SK-N-SH (cell line): ENCODE measurements at regions not wholly inside any gene's neighbourhood (a gene's known extent, or its start where the extent isn't known, plus 50 kb on each side); places are given as distances from the start of the nearest gene placed in this dataset.

Experiments
- CTCF ChIA-PET: fragments of 300-600, 350-600 bp; formaldehyde crosslinking; extraction: SDS; loops from one replicate; lab custom pipeline; 2021; lab: Yijun Ruan, JAX
- POLR2A ChIA-PET: fragments of 350-600 bp; sonication (Branson Sonifier 250); formaldehyde crosslinking; extraction: SDS; loops from one replicate; lab custom pipeline; 2020; ENCODE audit warnings: antibody characterized with exemption, inconsistent platforms; lab: Yijun Ruan, JAX
- DNase-seq: peaks from one replicate; pipeline ENCODE4 v3.0.0; 2012
- H2AFZ ChIP-seq: fragments of 200-600 bp; sonication (generic); 2 replicates; pipeline ENCODE4 v1.8.1; 2016; ENCODE audit warnings: antibody characterized with exemption, mild to moderate bottlenecking, low read depth
- H3F3A ChIP-seq: fragments of 200-600 bp; sonication (generic); replicated peaks from 2 replicates; pipeline ENCODE3; 2016; ENCODE audit warnings: antibody characterized with exemption, mild to moderate bottlenecking; ENCODE audit not compliant: insufficient read depth
- H3K27ac ChIP-seq, 2 experiments: fragments of 200-500 bp in 1 of 2; fragments of 200-600 bp in 1 of 2; sonication (Bioruptor generic) in 1 of 2; sonication (generic), shearing (Covaris generic) in 1 of 2; 2 replicates each; pipeline versions ENCODE4 v1.5.1 to v1.6.1; 2014 to 2016; ENCODE audit warnings: low read depth in 2 of 2, inconsistent platforms in 1 of 2, low read length in 1 of 2, mild to moderate bottlenecking in 1 of 2, mixed read lengths in 1 of 2
- H3K27me3 ChIP-seq: fragments of 200-600 bp; sonication (generic), shearing (Covaris generic); 2 replicates; pipeline ENCODE4 v1.6.1; 2016; ENCODE audit warnings: mixed run types; ENCODE audit not compliant: insufficient read depth
- H3K36me3 ChIP-seq, 2 experiments: fragments of 200-500 bp in 1 of 2; fragments of 200-600 bp in 1 of 2; sonication (Bioruptor generic) in 1 of 2; sonication (generic) in 1 of 2; replicated peaks in 1 of 2; 2 replicates each; pipeline versions ENCODE3 to v1.5.1; 2014 to 2016; ENCODE audit warnings: low read length in 1 of 2, mild to moderate bottlenecking in 1 of 2; ENCODE audit not compliant: insufficient read depth in 2 of 2, control insufficient read depth in 1 of 2
- H3K4me1 ChIP-seq, 2 experiments: fragments of 200-500 bp in 1 of 2; fragments of 200-600 bp in 1 of 2; sonication (Bioruptor generic) in 1 of 2; sonication (generic), shearing (Covaris generic) in 1 of 2; 2 replicates each; pipeline versions ENCODE4 v1.5.1 to v1.6.1; 2014 to 2016; ENCODE audit warnings: low read depth in 1 of 2, low read length in 1 of 2, mixed run types in 1 of 2; ENCODE audit not compliant: insufficient read depth in 2 of 2, control insufficient read depth in 1 of 2
- H3K4me2 ChIP-seq: fragments of 200-600 bp; sonication (generic), shearing (Covaris generic); 2 replicates; pipeline ENCODE4 v1.6.1; 2017; ENCODE audit warnings: mixed run types
- H3K4me3 ChIP-seq, 2 experiments: fragments of 200-500 bp in 1 of 2; fragments of 200-600 bp in 1 of 2; sonication (Bioruptor generic) in 1 of 2; sonication (generic), shearing (Covaris generic) in 1 of 2; 2 replicates each; pipeline versions ENCODE4 v1.5.1 to v1.8.1; 2014 to 2016; ENCODE audit warnings: low read depth in 2 of 2, inconsistent platforms in 1 of 2, low read length in 1 of 2, mild to moderate bottlenecking in 1 of 2, mixed read lengths in 1 of 2, moderate library complexity in 1 of 2
- H3K79me2 ChIP-seq: fragments of 200-600 bp; sonication (generic); 2 replicates; pipeline ENCODE4 v1.8.1; 2017; ENCODE audit warnings: mild to moderate bottlenecking; ENCODE audit not compliant: insufficient read depth
- H3K9ac ChIP-seq: fragments of 200-600 bp; sonication (generic); 2 replicates; pipeline ENCODE4 v1.6.1; 2017; ENCODE audit warnings: mixed run types
- H3K9me2 ChIP-seq: fragments of 200-600 bp; sonication (generic); 2 replicates; pipeline ENCODE4 v1.6.1; 2017; ENCODE audit warnings: mixed run types
- H3K9me3 ChIP-seq: fragments of 200-600 bp; sonication (generic); 2 replicates; pipeline ENCODE4 v1.6.1; 2017; ENCODE audit warnings: mixed run types, mild to moderate bottlenecking, moderate library complexity
- H4K20me1 ChIP-seq: fragments of 200-600 bp; sonication (generic); 2 replicates; pipeline ENCODE4 v1.6.1; 2017; ENCODE audit warnings: mild to moderate bottlenecking, mixed run types; ENCODE audit not compliant: insufficient read depth
- CHD2 ChIP-seq: fragments of 150-350 bp; IDR thresholded peaks from 2 replicates; pipeline ENCODE4 v1.6.1; 2018; ENCODE audit warnings: low read length; ENCODE audit not compliant: partially characterized antibody
- CTCF ChIP-seq: fragments of 200-600 bp; sonication (generic); IDR thresholded peaks from 2 replicates; pipeline ENCODE4 v1.6.1; 2017; ENCODE audit warnings: antibody characterized with exemption, mild to moderate bottlenecking, moderate library complexity
- EZH2phosphoT487 ChIP-seq: fragments of 200-600 bp; sonication (generic); IDR thresholded peaks from 2 replicates; pipeline ENCODE4 v1.6.1; 2017; ENCODE audit warnings: low read depth, mixed run types, mild to moderate bottlenecking, antibody characterized with exemption, moderate library complexity, borderline replicate concordance
- FOXJ3 ChIP-seq: sonication (generic); formaldehyde crosslinking; IDR thresholded peaks from 2 replicates; pipeline ENCODE4 v1.5.1; 2020; ENCODE audit warnings: mild to moderate bottlenecking, missing genetic modification reagents
- FOXM1 ChIP-seq: IDR thresholded peaks from 2 replicates; pipeline ENCODE4 v1.4.0; 2012; ENCODE audit warnings: low read depth, mild to moderate bottlenecking
- IRF3 ChIP-seq: fragments of 150-350 bp; IDR thresholded peaks from 2 replicates; pipeline ENCODE4 v1.6.1; 2016; ENCODE audit warnings: mild to moderate bottlenecking, low read depth, low read length
- MAX ChIP-seq: IDR thresholded peaks from 2 replicates; pipeline ENCODE4 v1.4.0; 2012; ENCODE audit warnings: low read depth
- MEF2A ChIP-seq: IDR thresholded peaks from 2 replicates; pipeline ENCODE4 v1.4.0; 2012; ENCODE audit warnings: low read depth, borderline replicate concordance
- NFIC ChIP-seq: IDR thresholded peaks from 2 replicates; pipeline ENCODE4 v1.4.0; 2012; ENCODE audit warnings: borderline replicate concordance
- POLR2AphosphoS5 ChIP-seq: IDR thresholded peaks from 2 replicates; pipeline ENCODE4 v1.6.1; 2012; ENCODE audit warnings: low read depth, low read length
- RAD21 ChIP-seq: IDR thresholded peaks from 2 replicates; pipeline ENCODE4 v1.6.1; 2012; ENCODE audit warnings: mild to moderate bottlenecking, low read length
- RCOR1 ChIP-seq: fragments of 150-350 bp; IDR thresholded peaks from 2 replicates; pipeline ENCODE4 v1.6.1; 2017; ENCODE audit warnings: antibody characterized with exemption, low read length
- RFX5 ChIP-seq: IDR thresholded peaks from 2 replicates; pipeline ENCODE4 v1.6.1; 2012; ENCODE audit warnings: mild to moderate bottlenecking, improper control_type of control experiment, low read length
- RXRA ChIP-seq: IDR thresholded peaks from 2 replicates; pipeline ENCODE4 v1.4.0; 2012; ENCODE audit warnings: low read depth, mild to moderate bottlenecking, borderline replicate concordance
- SIN3A ChIP-seq: IDR thresholded peaks from 2 replicates; pipeline ENCODE4 v1.6.1; 2012; ENCODE audit warnings: low read depth, mild to moderate bottlenecking, low read length, moderate library complexity, borderline replicate concordance
- SMC3 ChIP-seq: IDR thresholded peaks from 2 replicates; pipeline ENCODE4 v1.6.1; 2012; ENCODE audit warnings: low read depth, low read length, improper control_type of control experiment
- TCF12 ChIP-seq: IDR thresholded peaks from 2 replicates; pipeline ENCODE4 v1.4.0; 2012
- USF2 ChIP-seq: fragments of 150-350 bp; IDR thresholded peaks from 2 replicates; pipeline ENCODE4 v1.6.1; 2017; ENCODE audit warnings: antibody characterized with exemption, low read length, low read depth, borderline replicate concordance
- YY1 ChIP-seq: IDR thresholded peaks from 2 replicates; pipeline ENCODE4 v1.4.0; 2012; ENCODE audit warnings: low read depth, mild to moderate bottlenecking
- WGBS: methylation state at CpG from one replicate; pipeline ENCODE4 v1.1.6; 2017; ENCODE audit warnings: low lambda C conversion rate; 5-methylcytosine and 5-hydroxymethylcytosine counted together

GRCh38 chr21:31479222-31479621 lies 135.2 kb upstream of the TIAM1 start:
- no peaks in the 10 kb centered on the region for H3F3A ChIP-seq
- H3K4me2 ChIP-seq, result no peak overlapping the region
- H3K4me1 ChIP-seq, result no peaks in the 10 kb centered on the region
- H3K36me3 ChIP-seq, result no peaks in the 10 kb centered on the region
- 86% methylated on average over 8 of the region's 8 CpGs for WGBS
- no peak for DNase-seq
- no peak overlapping the region for H3K9ac ChIP-seq
- no peaks in the 10 kb centered on the region for H4K20me1 ChIP-seq
- no peak overlapping the region for H3K4me3 ChIP-seq
- H2AFZ ChIP-seq, result no peak overlapping the region
- TF ChIP-seq RXRA, result no peak
- TF ChIP-seq CHD2, result no peak
- no peak for TF ChIP-seq SMC3
- no peak for TF ChIP-seq MEF2A
- no peak for TF ChIP-seq SIN3A
- TF ChIP-seq CTCF, result no peak
- TF ChIP-seq FOXM1, result no peak
- TF ChIP-seq EZH2phosphoT487, result no peak
- no peak for TF ChIP-seq RFX5
- no peak for TF ChIP-seq RAD21
- no peak for TF ChIP-seq IRF3
- no peak for TF ChIP-seq NFIC
- CTCF ChIA-PET, result interaction anchor here (0.9 kb wide), 1 partner anchor 10 kb away, joined by 3 read pairs; no protein-coding TSS in a partner anchor
- no peaks in the 10 kb centered on the region for H3K27me3 ChIP-seq
- H3K9me3 ChIP-seq, result no peaks in the 10 kb centered on the region
- POLR2A ChIA-PET, result no interaction called here
- no peak overlapping the region for H3K27ac ChIP-seq
- no peaks in the 10 kb centered on the region for H3K9me2 ChIP-seq
- no peaks in the 10 kb centered on the region for H3K79me2 ChIP-seq

GRCh38 chr21:31476263-31477022 lies 132.4 kb upstream of the TIAM1 start:
- CTCF ChIA-PET, result interaction anchor here (1.5 to 2.1 kb wide), 2 partner anchors 17 to 104 kb away, joined by 4 to 7 read pairs; no protein-coding TSS in a partner anchor
- TF ChIP-seq TCF12 (no peak), SMC3 (no peak), MAX (no peak), YY1 (no peak), CTCF (no peak), NFIC (no peak), RCOR1 (no peak), FOXM1 (no peak), POLR2AphosphoS5 (no peak), USF2 (no peak), FOXJ3 (CRISPR knock-in tag) (no peak)

More at GRCh38 chr21:31476263-31477022, 132.4 kb upstream of the TIAM1 start:
- Histone ChIP-seq H3K9ac (no peak overlapping the region), H3K79me2 (no peaks in the 10 kb centered on the region), H3F3A (no peaks in the 10 kb centered on the region), H3K9me3 (no peaks in the 10 kb centered on the region), H3K27me3 (no peaks in the 10 kb centered on the region), H4K20me1 (no peaks in the 10 kb centered on the region), H3K9me2 (no peaks in the 10 kb centered on the region), H2AFZ (no peak overlapping the region), H3K4me3 (no peak overlapping the region), H3K36me3 (no peaks in the 10 kb centered on the region), H3K27ac (no peak overlapping the region), H3K4me1 (no peaks in the 10 kb centered on the region), H3K4me2 (no peak overlapping the region)
- POLR2A ChIA-PET, result no interaction called here
- 59% methylated on average over 11 of the region's 11 CpGs for WGBS
- no peak for DNase-seq
